Motor neuron (in vitro differentiated cells): ENCODE measurements at regions not wholly inside any gene's neighbourhood (a gene's known extent, or its start where the extent isn't known, plus 50 kb on each side); places are given as distances from the start of the nearest gene placed in this dataset.

ENCODE experiments used
- ATAC-seq, 8 experiments: fragments of 200-7000 bp; cut with Tn5 transposase; replicated peaks in 6 of 8; 2 replicates each; pipeline ENCODE4 v1.8.0; 2021; ENCODE audit warnings: mild to moderate bottlenecking in 8 of 8, moderate library complexity in 8 of 8
- H3K27ac ChIP-seq, 2 donors: fragments of 250-450 bp; sonication (Bioruptor Pico); 2 replicates each; pipeline ENCODE4 v1.9.0; 2021; ENCODE audit warnings: antibody characterized with exemption in 2 of 2, mild to moderate bottlenecking in 2 of 2, moderate library complexity in 1 of 2
- H3K4me1 ChIP-seq, 2 donors: fragments of 250-450 bp; sonication (Bioruptor Pico); replicated peaks in 1 of 2; 2 replicates each; pipeline ENCODE4 v1.6.1; 2021; ENCODE audit warnings: antibody characterized with exemption in 2 of 2, mild to moderate bottlenecking in 2 of 2, moderate library complexity in 1 of 2
- H3K4me3 ChIP-seq, 5 donors: fragments of 250-450 bp; sonication (Bioruptor Pico); 2 replicates each; pipeline ENCODE4 v1.9.0; 2021; ENCODE audit warnings: antibody characterized with exemption in 5 of 5, mild to moderate bottlenecking in 5 of 5, moderate library complexity in 4 of 5
- WGBS, 10 experiments: fragments of 450-650 bp; shearing (Covaris generic); methylation state at CpG; one replicate each; pipeline ENCODE4 v1.0.0; 2022; 5-methylcytosine and 5-hydroxymethylcytosine counted together
- in situ Hi-C, 9 experiments: fragments of 400-800 bp; cut with MboI; loops; one replicate each; pipeline ENCODE4 v1.15.0; 2021; ENCODE audit warnings: low sequenced_read_pairs in 9 of 9, low pct_unique_long_range_greater_than_20kb in 2 of 9; ENCODE audit not compliant: unreplicated experiment in 9 of 9

DNA sequence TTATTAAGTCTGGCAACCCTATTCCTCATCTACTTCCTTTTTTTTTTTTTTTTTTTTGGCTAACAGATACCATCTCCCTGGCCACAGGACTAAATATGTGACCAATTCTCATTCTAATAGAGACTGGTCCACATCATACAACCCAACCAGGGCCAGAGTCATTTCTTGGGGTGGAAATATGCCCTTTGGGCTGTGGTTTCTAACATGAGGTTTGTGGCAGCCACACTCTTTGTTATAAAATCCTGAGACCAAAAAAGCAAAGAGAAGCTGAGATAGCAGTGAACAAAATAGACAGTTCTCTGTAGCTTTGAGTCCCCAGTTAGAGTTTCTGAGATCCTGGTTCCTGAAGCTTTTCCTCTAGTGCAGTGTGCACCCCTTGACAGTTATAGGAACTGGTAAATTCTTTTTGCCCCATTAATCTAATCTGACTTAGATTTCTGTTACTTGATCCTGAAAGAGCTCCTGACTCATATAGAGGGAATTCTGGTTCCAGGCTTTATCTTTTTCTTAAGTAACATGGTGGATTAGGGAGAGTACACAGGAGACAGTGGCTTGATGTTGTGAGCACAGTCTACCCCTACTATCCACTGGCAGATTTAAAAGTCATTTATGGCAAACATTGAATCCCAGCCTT is 86.8 kb downstream of the MAIP1 start:
- in situ Hi-C loops, result no loop called here
- no peak overlapping the region for H3K27ac ChIP-seq
- peak in 1 of 8 experiments; percentile 11 for ATAC-seq
- H3K4me1 ChIP-seq, result peaks cover 0 to 4% of the 10 kb centered on the region in 2 donors
- no peak overlapping the region for H3K4me3 ChIP-seq

DNA sequence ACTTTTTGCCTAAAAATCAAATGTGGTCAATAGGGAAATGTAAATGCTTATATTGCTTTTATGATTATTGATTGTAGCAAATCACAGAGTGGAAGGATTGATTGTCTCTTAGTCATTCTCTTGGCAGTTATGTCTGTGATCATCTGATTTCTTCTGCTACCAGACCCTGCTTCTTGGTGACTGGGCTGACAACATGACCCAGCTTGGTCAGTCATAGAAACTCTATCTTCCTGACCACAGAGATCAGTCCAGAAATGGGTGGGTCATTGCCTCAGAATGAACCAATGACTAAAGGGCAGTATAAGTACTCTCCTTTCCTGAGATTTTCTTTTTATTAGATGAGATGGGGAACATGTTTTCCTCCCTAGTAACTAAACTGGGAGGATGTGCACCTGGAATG is 87.6 kb downstream of the MAIP1 start:
- peak in 1 of 8 experiments; percentile 27 for ATAC-seq
- no peak overlapping the region for H3K4me3 ChIP-seq
- in situ Hi-C loops, result no loop called here
- H3K27ac ChIP-seq, result no peak overlapping the region
- H3K4me1 ChIP-seq, result peaks cover 0 to 4% of the 10 kb centered on the region in 2 donors

DNA sequence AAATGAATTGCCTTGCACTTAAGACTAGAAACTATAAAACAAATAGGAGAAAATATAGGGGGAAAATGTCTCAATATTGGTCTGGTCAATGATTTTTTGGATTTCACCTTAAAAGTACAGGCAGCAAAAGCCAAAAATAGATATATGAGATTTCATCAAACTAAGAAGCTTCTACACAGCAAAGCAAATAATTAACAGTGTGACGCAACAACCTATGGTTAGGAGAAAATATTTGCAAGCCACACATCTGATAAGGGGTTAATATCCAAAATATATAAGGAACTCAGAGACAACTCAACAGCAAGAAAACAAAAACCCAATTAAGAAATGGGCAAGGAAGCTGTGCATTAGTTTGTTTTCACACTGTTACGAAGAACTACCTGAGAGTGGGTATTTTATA is 89.1 kb downstream of the MAIP1 start:
- Histone ChIP-seq H3K4me1 (no peaks in the 10 kb centered on the region), H3K27ac (no peak overlapping the region), H3K4me3 (no peak overlapping the region)
- in situ Hi-C loops, result no loop called here
- 85 to 100% (median 100%) methylated on average over 1 to 2 of the region's 2 CpGs; no CpG with 5 or more reads in 1 of the 10 experiments for WGBS, 10 experiments
- no peak for ATAC-seq

DNA sequence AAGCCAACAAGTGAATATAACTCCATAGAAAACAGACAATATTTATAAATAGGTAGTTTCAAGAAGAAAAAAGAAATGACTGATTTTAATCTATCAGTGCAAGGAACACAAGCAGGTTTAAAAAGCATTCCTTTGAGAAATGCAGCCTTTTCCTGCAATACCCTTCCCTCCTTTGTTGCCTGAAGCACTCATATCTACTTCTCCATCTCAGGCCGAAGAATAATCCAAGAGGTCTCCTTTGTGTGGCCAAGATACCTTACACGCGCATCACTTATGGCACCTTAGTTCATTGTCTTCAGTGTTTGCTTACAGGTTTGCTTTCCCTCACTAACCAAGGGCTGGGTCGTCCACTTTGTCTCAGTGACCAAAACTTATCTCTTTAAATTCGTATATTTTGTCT is 93.0 kb downstream of the MAIP1 start:
- in situ Hi-C loops, result no loop called here
- WGBS, 10 experiments, result 45 to 90% (median 86%) methylated on average over 2 to 5 of the region's 5 CpGs; no CpG with 5 or more reads in 1 of the 10 experiments
- Histone ChIP-seq H3K4me3 (no peak overlapping the region), H3K4me1 (no peaks in the 10 kb centered on the region), H3K27ac (no peak overlapping the region)
- no peak for ATAC-seq

DNA sequence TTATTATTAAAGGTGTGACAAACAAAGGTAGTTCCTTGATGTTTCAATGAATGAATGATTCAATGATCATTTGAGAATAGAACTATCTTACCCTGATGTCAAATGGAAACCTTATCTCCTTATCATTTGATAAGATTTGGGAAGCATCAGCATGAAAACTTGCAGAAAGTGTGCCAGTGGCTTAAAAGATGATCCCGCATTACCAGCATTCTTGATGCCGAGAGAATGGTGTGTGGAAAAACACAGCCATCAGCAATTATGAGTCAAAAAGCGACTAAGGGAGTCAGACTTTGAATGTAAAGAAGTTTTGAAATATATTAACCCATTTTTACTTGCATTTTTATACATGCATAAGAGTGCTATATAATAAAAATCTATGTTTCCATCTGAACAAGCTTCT is 93.7 kb downstream of the MAIP1 start:
- ATAC-seq, result no peak
- in situ Hi-C loops, result no loop called here
- WGBS, 10 experiments, result 29 to 95% (median 85%) methylated on average over 2 to 3 of the region's 3 CpGs
- Histone ChIP-seq H3K27ac (no peak overlapping the region), H3K4me3 (no peak overlapping the region), H3K4me1 (no peaks in the 10 kb centered on the region)

DNA sequence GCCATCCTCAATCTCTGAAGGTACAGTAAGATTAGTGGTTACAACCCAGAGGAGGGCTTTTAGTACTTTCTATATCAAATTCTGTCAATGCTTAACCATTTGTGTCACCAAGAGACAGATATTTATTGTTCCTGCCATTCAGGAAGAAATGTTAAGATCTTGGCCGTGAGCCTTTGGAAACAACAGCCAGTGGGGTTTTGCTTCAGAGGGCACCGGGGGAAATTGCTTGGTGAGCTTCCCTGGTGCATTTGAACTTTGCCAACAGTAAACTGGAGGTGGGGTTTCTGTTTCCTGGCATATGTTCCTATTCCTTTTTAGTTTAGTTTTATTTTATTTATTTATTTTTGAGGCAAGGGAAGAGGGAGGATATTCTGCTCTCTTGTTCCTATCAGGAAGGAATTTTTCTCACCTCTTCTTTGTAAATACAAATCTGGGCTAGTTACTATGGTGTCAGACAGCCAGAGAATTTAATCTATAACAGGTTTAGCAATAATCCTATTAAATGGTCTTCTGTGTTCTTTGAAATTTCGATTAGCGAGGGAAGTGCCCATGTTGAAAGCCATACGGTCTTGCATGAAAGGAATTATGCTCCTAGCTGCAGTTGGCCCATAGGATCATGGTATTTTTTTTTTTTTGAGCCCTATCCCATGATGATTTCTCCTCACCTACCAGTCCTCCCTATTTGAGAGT is 95.7 kb downstream of the MAIP1 start:
- Histone ChIP-seq H3K4me1 (no peaks in the 10 kb centered on the region), H3K4me3 (no peak overlapping the region), H3K27ac (no peak overlapping the region)
- in situ Hi-C loops, result no loop called here
- no peak for ATAC-seq
- whole genome bisulfite sequencing, 10 experiments, result 64 to 100% (median 87%) methylated on average over 1 to 5 of the region's 5 CpGs

DNA sequence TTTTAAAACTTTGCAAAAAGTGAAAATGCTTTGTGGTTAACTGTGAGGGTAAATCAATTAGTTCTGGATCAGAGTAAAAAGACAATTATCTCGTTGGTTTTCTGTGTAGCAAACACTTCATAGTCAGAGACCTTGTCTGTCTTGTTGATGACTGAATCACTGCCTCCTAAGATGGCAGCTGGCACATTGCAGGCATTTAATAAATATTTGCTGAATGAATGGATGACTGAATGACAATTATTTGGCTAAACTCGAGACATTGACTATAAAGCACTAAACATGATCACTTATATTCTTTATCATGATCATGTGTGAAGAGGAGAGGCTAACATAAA is 96.2 kb downstream of the MAIP1 start:
- 13 to 100% (median 78%) methylated on average over 1 to 2 of the region's 2 CpGs; no CpG with 5 or more reads in 1 of the 10 experiments for WGBS, 10 experiments
- H3K4me1 ChIP-seq, result no peaks in the 10 kb centered on the region
- no peak overlapping the region for H3K4me3 ChIP-seq
- in situ Hi-C loops, result no loop called here
- H3K27ac ChIP-seq, result no peak overlapping the region
- no peak for ATAC-seq

DNA sequence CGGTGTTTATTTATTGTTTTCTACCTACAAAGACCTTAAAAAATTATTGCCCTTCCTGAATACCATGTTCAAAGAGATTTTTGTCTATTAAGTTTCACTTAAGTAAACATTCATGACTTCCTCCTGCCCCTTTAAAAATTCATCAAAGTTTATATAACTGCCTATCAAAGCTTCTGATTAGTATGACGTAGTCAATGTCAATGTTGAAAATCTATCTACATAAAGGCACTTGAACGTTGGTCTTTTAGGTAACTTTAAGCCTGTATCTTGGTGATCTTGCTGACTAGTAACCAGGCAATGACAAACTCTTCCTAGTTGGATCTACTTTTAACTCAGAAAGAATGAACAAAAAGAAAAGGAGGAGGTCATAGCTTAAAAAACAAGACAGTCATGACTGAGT is 97.2 kb downstream of the MAIP1 start:
- Histone ChIP-seq H3K27ac (no peak overlapping the region), H3K4me3 (no peak overlapping the region), H3K4me1 (no peaks in the 10 kb centered on the region)
- ATAC-seq, result no peak
- in situ Hi-C loops, result no loop called here
- 28 to 100% (median 74%) methylated on average over 1 to 3 of the region's 3 CpGs for WGBS, 10 experiments

DNA sequence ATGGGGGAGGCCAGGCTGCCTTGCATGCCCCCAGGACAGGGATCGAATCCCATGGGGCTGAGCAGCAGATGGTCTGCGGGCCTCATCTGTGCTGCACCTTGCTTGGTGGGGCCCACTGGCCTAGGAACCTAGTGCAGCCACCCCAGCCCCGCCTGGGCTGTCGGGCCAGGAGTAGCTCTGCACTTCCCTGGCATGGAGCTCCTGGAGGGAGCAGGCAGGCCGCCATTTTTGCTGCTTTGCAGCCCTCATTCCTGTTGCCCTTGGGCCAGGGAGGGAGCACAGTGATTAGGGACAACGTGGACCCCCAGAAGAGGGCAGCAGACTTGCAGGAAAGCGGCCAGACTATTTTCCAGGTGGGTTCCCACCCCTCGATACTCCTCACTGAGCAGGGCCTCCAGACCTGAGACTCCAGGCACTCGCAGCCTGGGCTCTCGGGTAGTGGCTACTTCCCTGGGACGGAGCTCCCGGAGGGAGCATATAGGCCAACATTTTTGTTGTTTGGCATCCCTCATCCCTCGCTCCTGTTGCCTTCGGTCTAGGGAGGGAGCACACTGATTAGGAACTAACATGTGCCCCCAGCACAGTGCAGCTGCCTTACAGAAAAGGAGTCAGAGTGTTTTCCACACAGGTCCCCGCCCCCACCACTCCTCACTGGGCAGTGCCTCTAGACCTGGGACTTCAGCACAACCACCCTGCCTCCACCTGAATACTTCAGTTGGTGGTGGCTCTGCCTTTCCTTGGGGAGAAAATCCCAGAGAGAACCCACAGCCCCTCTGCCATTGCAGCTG is 99.5 kb downstream of the MAIP1 start:
- 48 to 100% (median 83%) methylated on average over 1 to 8 of the region's 15 CpGs; no CpG with 5 or more reads in 3 of the 10 experiments for WGBS, 10 experiments
- Histone ChIP-seq H3K4me3 (no peak overlapping the region), H3K27ac (no peak overlapping the region), H3K4me1 (no peaks in the 10 kb centered on the region)
- ATAC-seq, result peak in 1 of 8 experiments; percentile 26
- in situ Hi-C loops, result no loop called here

DNA sequence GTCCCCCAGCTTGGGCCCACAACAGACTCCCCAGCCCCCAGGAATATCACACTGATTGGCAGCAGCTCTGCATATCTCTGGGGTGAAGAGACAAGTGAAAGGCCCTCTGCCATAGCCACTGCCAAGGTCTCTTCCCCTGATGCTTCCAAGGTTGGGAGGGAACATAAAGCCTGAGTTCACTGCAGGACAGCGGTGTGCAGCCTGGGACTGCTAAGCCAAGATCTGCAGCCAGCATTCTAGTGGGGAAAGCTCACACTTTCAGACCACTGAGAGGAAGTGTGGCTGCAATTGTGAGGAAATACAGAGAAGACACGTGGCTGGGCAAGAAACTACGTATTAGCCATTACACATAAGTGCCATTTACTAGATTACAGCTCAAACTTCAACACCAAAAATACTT is 100.7 kb downstream of the MAIP1 start:
- no peak for ATAC-seq
- no peak overlapping the region for H3K4me3 ChIP-seq
- no peak overlapping the region for H3K27ac ChIP-seq
- in situ Hi-C loops, result no loop called here
- WGBS, 10 experiments, result 8 to 100% (median 77%) methylated on average over 1 to 3 of the region's 3 CpGs; no CpG with 5 or more reads in 2 of the 10 experiments
- no peaks in the 10 kb centered on the region for H3K4me1 ChIP-seq

DNA sequence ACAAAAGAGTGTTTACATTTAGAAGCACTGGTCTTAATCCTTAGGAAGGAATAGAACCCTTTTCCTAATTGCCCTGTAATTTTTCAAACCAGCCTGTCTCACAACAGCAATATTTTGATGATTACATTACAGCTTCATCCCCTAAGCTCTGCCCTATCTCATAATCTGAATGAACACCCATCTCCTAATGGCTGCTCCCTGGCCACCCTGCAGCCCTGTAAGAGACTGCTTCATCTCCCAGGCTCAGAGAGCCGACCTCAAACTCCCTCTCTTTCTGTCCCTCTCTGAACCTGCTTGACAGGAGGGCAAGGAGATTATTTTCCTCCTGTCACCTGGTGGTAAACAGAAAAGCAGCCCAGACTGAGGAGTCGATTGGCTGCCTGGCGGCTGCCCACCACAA is 107.8 kb downstream of the MAIP1 start:
- ATAC-seq, result no peak
- Histone ChIP-seq H3K4me1 (peaks cover 5 to 8% of the 10 kb centered on the region in 2 donors), H3K4me3 (no peak overlapping the region), H3K27ac (no peak overlapping the region)
- WGBS, 10 experiments, result 0 to 83% (median 60%) methylated on average over 1 of the region's 3 CpGs; no CpG with 5 or more reads in 5 of the 10 experiments
- in situ Hi-C loops, result no loop called here

DNA sequence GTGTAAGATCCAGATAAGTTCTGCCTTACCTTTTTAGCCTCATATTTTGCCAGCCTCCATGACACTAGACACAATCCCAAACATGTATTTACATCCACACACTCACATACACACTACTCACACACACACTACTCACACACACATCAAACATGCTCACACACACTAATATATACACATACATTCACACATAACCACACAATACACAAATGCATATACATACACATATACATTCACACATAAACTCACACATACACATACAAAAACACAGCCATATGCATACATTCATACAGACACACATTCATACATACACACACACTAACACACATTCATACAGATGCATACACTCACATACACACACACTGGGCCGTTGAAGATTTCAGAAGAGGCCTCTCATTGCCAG is 109.5 kb downstream of the MAIP1 start:
- no peak for ATAC-seq
- in situ Hi-C loops, result no loop called here
- 17 to 86% (median 72%) methylated on average over 1 of the region's 1 CpG; no CpG with 5 or more reads in 6 of the 10 experiments for WGBS, 10 experiments
- Histone ChIP-seq H3K27ac (no peak overlapping the region), H3K4me3 (no peak overlapping the region), H3K4me1 (peaks cover 5 to 8% of the 10 kb centered on the region in 2 donors)

DNA sequence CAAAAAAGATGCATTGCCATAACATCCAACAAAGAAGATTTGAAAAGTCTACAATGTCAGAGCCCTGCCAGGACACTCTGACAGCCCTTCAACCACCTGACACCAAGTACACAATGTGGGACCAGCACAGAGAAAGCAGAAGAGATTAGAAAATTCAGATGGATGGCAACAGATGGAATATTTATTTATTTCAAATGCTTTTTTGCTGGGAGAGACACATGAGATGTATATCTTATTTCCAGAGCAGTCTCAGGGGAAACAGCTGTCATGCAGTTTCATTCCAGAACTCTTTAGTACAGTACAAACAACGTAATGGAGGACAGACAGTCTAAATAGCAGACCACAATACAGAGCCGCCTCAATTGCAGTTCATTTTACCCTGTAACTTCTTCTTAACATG is 110.1 kb downstream of the MAIP1 start:
- peaks cover 5 to 8% of the 10 kb centered on the region in 2 donors for H3K4me1 ChIP-seq
- WGBS, 10 experiments, result 0 to 100% (median 80%) methylated on average over 1 to 2 of the region's 2 CpGs; no CpG with 5 or more reads in 3 of the 10 experiments
- peak in 4 of 8 experiments; percentile 21 to 36 (median 32) for ATAC-seq
- no peak overlapping the region for H3K27ac ChIP-seq
- in situ Hi-C loops, result no loop called here
- H3K4me3 ChIP-seq, result no peak overlapping the region
